ENCODE measurements at regions not wholly inside any gene's neighbourhood (a gene's known extent, or its start where the extent isn't known, plus 50 kb on each side); places are given as distances from the start of the nearest gene placed in this dataset.

DNA sequence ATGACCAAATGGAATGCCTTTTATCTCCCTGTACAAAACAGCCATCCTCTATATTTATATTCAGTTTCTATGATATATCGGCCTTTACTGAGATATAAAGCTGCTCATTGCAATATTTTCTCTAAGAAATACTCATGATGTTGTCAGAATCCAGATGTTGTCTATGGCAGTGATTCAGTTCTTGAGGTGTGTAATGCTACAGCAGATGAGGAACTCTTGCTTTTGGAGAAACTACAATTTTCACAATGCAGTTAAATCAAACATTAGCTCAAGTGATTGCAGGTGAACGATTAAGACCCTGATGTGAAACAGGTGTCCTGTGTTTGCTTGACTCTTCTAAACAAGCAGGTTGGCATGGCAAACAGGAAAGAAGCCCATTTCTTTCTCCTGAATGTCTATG is 256.2 kb upstream of the CDH20 start:
- no peak for DNase-seq (ENCODE audit: low read depth, low spot score)

DNA sequence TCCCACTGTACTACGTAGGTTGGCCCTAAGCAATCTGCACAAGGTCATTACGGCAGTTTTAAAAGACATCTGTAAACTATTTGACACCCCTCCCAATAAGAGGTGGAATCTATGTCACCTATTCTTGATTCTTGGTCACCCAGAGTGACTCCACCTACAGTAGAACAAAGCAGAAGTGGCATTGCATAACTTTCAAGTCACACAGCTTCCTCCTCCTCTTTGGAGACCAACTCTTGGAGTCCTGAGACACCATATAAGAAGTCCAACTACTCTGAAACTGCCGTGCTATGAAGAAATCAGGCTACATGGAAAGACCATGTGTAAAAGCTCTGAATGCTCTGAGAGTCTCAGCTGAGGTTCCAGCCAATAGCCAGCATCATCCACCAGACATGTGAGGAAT is 253.5 kb upstream of the CDH20 start:
- DNase-seq (ENCODE audit: low read depth, low spot score) = no peak

DNA sequence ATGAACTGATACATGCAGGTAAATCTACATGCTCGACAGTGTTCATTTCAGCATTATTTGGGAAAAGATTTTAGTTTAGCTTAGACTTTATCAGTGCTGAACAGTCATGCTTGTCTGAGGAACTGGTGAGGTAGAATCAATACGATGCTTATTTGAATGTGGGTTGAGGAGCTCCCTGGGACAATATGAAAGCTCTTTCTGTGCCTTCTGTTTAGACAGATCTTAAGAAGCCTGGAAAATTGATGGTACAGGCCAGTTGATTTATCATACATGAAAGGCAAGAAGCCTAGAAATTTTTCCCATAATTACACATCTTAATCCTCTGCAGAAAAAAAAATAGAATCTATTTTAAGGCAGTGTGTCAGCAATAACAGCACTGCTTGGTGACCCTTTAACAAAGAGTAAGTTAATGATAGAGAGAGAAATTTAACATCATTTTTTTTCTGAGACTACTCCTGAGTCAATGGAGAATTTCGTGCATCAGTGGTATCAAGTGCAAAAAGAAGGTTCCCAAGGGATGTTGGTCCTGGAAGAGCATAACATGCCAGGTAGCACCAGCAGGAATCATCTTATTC is 252.2 kb upstream of the CDH20 start:
- DNase-seq (ENCODE audit: low read depth, low spot score) = no peak

DNA sequence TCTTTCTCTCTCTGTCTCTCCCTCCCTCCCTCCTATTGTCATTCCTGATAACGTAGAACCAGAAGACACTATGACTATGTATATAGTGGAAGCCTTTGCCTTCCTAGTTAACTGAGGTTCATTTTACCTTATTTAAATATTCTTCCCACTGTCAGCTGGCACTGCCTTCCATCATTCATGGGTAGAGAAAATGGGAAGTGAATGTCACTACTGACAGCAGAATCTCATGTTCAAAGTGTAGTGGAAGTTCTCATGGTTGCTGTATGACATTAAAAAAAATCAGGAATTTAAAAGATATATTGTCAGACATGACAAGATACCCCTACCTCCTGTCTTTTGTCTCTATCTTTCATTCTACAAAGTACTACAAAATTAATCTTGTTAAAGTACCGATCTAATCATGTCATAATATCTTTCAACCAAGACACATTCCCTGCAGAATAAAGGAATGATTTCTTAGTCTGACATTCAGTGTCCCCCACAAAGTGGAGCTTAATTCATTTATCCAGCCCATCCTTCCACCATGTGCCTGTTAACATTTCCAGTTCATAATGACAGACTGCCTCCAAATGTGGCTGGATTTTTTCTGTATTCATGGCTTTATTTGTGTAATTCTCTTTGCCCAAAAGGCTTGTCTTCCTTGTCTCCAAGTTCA is 250.1 kb upstream of the CDH20 start:
- no peak for DNase-seq (ENCODE audit: low read depth, low spot score)

DNA sequence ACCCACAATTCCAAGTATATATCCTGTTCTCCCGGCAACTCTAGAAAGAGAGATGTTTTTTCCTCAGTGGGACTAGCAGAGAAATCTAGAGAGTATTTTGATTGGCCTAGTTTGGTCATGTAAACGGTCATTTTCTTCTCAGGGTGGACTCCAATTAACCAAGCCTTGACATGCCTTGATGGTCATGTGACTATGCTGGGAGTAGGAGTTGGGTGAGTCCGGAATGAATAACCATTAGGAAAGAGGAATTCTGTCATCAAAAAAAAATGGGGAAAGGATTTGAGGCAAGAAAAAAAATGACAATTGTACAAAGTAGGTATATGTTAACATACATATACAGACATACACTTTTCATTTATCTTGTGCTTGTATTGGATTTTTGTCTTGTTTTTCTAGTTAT is 248.2 kb upstream of the CDH20 start:
- DNase-seq (ENCODE audit: low read depth, low spot score) = no peak

DNA sequence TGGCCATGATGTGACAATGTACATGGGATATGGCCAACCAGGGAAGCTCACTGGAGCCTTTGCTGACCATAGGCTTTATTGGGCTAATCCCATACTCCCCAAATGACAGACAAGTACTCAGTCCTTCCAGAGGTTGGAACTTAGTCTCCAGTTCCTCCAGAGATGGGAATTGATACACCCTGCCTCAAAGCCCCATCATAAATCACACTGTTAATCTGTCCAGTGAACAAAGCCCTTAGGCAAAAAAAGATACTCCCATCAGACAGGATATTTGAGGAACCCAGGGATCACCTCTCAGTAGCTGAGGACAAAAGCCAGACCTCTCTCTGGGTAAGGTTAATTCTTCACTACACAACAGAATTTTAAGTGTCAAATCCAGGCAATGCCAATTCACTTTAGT is 247.5 kb upstream of the CDH20 start:
- no peak for DNase-seq (ENCODE audit: low read depth, low spot score)

DNA sequence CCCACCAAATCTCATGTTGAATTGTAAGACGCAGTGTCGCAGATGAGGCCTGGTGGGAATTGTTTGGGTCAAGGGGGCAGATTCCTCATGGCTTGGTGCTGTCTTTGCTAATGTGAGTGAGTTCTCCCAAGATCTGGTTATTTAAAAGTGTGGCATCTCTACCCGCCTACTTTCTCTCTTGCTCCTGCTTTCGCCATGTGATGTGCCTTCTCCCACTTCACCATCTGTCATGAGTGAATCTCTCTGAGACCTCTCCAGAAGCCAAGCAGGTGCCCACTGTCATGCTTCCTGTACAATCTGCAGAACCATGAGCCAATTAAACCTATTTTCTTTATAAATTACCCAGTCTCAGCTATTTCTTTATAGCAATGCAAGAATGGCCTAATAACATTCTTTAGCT is 246.6 kb upstream of the CDH20 start:
- DNase-seq (ENCODE audit: low read depth, low spot score) = no peak

DNA sequence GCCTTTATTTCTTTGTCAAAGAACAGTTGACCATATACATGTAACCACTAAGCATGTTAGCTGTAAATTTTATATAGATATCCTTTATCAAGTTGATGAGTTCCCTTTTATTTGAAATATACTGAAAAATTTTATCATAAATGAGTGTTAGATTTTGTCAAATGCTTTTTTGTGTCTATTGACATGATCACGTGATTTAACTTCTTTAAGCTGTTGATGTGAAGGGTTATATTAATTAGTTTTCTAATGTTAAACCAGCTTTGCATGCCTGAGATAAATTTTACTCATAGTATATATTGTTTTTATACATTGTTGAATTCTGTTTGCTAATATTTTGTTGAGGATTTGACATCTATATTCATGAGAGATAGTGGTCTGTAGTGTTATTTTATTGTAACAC is 241.9 kb upstream of the CDH20 start:
- DNase-seq (ENCODE audit: low read depth, low spot score) = no peak

DNA sequence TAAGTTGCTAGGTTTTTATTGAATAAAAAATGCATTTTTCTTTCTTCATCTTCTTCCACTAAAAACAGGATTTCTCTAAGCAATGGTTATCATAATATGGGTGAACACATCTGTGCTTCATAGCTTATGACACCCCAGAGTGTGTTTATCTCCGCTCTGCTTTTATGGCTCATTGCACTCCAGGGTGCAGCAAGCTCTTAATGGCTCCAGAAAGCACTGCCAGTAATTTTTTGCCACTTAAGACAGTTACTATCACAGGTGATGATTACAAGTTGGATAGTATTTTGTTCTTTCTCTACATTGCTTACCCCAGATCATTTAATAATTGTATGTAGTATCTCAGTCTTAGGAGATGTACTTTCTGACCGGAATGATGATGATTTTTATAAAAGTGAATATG is 239.3 kb upstream of the CDH20 start:
- DNase-seq (ENCODE audit: low read depth, low spot score) = no peak

DNA sequence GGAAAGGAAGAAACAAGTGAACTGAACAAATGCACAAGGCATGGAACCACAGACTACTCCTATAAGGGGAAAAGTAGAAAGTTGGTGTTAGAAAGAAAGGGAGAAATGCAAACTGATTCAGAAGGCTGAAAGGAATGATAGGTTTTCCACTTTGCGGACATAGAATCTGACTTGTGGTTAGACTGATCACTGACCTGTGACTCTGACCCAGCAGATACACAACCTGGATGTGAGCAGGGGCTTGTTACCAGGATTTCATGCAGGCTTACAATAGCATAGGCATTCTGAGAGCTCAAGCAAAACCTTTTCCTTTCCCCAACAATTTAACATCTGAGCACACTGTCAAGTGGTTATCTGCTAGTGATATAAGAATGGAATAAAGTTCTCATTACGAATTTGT is 237.0 kb upstream of the CDH20 start:
- no peak for DNase-seq (ENCODE audit: low read depth, low spot score)

DNA sequence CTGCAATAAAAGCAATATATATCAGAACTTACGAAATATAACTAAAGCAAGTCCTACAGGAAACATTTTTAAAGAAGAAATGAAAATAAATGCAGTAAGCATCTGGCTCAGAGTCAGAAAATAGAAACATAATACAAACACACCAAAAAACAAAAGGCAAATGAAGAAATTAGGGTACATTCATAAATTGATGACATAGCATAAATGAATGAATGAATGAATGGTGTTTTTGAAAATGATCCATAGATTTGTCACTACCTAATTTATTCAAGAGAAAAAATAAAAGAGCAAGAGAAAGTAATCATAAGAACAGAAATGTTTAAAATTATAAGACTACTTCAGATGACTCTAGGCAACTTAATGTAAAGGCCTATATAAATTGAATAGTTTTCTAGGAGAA is 226.1 kb upstream of the CDH20 start:
- no peak for DNase-seq (ENCODE audit: low read depth, low spot score)

DNA sequence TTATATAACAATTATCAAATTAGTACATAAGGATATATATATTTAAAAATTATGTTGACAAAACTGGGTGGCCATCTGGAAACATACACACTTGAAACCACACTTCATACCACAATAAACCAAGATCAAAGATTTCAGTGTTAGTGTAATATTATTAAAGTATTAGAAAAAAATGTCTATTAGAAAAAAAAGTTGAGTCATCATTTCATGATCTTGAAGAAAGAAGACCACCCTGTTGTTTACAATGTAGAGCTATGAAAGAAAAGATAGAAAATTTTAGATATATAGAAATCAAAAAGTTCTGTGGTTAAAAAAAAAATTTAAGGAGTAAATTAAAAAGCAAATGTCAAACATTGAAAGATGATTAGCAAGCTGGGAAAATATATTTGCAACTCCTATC is 224.5 kb upstream of the CDH20 start:
- DNase-seq (ENCODE audit: low read depth, low spot score) = no peak

DNA sequence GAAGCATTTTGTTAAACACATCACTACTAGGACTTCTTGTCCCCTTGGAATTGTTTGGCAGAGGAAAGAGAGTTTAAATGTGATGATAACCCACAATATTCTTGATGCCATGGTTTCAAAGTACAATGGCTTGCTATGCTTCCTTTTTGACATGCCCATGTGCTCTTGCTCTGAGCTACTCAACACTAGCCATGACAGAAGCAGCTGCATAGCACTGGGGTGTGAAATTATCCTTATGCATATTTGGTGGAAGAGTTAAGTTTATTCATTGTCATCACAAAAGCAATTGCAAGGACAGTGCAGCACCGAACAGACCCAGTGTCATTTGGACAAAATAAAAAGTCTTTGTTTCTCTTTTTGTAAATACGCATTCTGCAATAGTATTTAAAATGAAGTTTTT is 209.9 kb upstream of the CDH20 start:
- no peak for DNase-seq (ENCODE audit: low read depth, low spot score)

DNA sequence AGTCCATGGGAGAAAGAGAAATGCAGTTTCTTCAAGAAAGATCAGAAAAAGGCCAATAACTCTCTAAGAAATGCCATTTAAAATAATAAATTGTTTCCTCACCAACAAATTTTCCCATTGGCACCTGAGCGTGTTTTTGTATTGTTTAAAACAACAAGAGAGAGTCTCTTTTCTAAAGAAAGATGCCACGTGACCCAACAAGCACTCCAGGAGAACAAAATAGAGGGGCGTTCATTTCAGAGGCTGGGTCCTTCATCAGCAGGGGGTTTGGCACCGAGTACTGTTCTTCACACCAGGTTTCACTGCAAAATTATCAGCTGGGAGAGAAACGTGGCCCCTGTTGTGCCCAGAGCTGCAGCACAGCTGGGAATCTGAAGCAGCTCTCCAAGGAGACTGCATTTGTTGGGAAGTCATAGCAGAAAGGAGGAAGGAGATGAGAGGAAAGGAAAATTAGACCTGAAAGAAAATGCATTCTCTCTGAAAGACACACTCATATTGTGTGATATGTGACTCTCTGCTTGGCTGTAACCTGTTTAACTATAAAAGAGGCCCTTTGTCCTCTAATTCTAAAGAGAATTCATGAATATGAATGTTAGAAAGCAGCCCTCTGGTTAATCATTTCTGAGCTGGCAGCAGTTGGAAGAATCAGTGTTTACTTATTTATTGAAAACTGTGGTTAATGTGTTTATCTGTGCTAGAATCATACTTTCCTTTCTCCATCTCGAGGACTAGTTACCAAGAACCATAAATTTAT is 205.3 kb upstream of the CDH20 start:
- DNase-seq (ENCODE audit: low read depth, low spot score) = no peak

DNA sequence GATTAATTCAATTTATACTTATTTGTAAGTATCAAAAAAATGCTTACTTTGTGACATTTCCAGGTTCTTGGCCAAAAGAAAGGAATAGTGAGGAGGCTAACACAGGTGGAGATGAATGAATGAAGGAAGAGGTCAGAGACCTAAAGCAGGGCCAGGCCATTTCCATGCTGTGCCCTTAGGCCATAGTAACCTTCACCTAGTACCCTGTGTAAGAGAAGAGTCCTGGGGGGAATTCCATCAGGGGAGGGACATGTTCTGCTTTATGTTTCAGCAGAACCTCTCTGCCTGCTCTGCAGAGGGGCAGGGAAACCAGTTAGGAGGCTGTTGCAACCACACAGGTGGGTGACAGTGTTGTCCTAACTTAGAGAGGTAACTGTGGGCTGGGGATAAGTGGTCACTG is 204.2 kb upstream of the CDH20 start:
- DNase-seq (ENCODE audit: low read depth, low spot score) = no peak

DNA sequence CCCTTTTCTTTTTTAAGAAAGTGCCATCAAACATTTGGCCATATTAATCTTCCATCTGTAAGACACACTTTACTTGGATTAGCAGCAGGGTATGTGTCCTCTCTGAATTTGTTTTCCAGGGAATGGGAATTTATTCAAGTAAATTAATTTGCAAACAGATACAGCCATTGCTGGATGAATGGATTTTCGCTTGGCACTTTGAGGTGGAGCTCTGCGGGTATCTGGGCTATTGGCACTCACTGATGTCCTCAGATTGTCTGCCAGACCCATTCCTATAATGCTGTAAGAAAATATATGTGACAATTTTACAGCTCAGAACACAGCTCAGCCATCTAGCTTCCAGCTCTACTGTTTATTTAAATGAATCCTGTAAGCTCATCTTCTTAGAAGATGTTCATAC is 201.2 kb upstream of the CDH20 start:
- DNase-seq (ENCODE audit: low read depth, low spot score) = no peak

DNA sequence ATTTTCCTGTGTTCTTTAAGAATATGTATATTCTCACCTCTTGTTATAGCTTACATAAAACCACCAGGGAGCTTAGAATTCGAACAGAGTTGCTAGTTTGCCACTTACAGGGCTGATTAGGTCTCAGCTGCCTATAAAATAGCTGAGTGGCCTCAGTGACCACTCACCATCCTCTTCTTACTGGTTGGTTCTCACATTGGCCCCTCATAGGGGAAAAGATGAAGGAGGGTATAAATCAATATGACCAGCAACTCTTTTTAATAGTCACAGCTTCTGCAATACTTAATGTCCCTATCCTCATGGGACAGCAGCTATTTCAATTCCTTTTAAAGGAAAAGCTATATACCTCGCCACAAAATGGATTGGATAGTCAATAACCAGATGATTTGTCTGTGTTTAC is 199.4 kb upstream of the CDH20 start:
- no peak for DNase-seq (ENCODE audit: low read depth, low spot score)

DNA sequence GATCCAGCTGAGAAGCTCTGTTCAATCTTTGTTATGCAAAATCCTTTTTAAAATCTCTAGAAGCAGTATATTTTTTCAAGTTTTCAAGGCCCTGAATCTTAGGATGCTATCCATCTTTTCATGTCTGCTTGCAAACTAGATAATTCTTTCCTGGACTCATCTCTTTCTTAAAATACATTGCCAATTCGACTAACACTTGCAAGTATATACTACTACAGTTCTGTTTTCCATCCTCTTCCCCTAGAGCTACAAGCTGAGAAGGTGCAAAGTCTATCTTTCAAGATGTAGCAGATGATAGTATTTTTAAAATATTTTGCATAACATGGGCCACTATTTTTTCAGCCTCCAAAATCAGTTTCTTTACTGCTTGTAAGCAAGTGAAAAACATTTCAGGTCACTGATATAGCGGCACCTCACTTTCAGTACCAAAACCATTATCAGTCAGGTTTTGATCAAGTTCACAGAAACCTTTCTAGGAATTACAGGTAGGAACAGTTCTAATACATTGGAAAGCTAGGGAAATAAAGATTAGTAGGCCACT is 196.4 kb upstream of the CDH20 start:
- no peak for DNase-seq (ENCODE audit: low read depth, low spot score)

DNA sequence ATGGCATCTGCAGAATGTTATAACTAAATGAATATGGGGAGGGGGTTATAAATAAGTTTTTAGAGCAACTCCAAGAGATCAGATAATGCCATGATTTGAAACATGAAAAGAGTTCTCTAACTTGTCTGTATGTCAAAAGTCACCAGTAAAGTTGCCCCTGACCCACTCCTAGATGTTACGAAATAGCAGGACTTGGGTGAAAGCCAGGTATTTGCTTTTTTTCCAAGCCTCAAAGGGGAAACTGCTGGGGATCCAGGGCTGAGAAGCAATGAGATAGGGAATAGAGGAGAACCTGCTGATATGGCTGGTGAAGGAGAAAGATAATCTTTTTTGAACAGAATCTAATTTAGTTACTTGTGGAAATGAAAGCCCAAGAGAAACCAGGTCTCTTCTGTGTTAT is 191.5 kb upstream of the CDH20 start:
- no peak for DNase-seq (ENCODE audit: low read depth, low spot score)

DNA sequence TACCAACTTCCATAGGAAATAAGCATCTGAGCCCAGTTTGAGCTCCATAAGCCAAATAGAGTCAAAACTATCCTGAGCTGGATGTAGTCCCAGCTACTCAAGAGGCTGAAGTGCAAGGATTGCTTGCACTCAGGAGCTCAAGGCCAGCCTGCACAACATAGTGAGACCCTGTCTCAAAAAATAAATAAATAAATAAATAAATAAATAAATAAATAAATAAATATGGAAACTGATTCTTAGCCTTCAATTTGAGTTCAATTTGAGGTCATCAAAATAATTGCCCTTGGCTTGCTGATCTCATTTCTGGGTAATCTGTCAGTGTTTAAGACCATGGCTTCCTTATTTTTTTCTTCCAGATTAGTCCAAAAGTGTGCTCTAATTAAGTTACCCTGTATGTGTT is 184.9 kb upstream of the CDH20 start:
- no peak for DNase-seq (ENCODE audit: low read depth, low spot score)

DNA sequence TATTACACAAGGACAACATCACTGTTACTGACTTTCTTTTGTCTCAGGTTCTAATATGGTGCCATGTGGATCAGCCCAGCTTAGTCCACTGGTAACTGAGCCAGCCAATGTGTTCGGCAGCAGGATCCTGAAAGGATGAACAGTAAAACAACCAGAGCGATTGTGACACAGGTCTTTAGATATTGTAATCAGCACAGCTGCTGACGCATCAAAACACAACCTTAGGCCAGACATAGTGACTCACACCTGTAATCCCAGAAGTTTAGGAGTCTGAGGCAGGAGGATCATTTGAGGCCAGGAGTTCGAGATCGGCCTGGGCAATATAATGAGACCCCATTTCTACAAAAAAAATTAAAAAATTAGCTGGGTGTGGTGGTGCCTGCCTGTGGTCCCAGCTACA is 183.4 kb upstream of the CDH20 start:
- no peak for DNase-seq (ENCODE audit: low read depth, low spot score)

DNA sequence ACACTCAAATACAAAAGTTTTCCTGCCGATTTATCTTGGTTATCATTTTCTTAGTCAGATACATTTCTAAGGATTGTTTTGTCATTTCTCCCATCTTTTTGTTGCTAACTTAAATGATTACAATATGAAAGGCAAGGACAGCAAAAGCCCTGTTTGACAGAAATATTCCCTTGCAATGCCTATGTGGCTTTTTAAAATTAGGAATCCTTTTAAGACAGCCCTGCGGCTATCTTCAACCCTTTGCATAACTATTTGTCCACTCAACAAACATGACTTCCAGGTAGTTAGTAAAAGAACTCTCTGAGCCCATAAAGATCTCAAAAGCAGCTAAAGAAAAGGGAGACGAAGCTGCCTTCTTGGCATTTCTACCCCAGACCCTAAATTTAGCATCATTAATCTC is 179.7 kb upstream of the CDH20 start:
- DNase-seq (ENCODE audit: low read depth, low spot score) = no peak

DNA sequence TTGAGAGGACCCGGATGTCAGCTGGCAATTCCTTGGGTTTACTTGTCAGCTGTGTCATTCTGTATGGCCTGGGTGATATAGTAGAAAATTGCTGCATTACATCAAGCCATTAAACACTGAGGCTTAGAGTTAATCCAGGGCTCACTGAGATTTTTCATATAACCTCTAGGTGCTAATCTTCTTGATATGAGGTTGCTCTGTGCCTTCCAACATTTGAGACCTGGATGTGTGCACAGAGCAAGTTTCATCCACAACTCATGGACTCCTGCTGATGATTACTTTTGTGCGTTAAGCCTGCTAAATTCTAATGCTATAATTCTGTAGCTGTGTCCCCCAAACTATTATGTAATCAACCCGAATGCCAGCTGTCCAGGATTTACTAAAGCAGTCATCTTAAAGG is 178.4 kb upstream of the CDH20 start:
- DNase-seq (ENCODE audit: low read depth, low spot score) = no peak

Measured in pulmonary artery endothelial cell (primary cell).